Panc1 (cell line): ENCODE measurements at regions not wholly inside any gene's neighbourhood (a gene's known extent, or its start where the extent isn't known, plus 50 kb on each side); places are given as distances from the start of the nearest gene placed in this dataset.

Experiments used
- ATAC-seq: fragments of 200-7000 bp; cut with Tn5 transposase; 2 replicates; pipeline ENCODE4 v1.9.1; 2020; ENCODE audit warnings: mild to moderate bottlenecking, moderate library complexity
- BruUV-seq: library from RNA; stranded (reverse); fragments of 400-500 nt; replicated peaks from 2 replicates; lab custom pipeline; 2021; lab: Mats Ljungman, UMichigan
- CTCF ChIA-PET: fragments of 300-600 bp; sonication (Branson Sonifier 250); formaldehyde crosslinking; loops from one replicate; lab custom pipeline; 2022; ENCODE audit warnings: antibody characterized with exemption; lab: Charles Lee
- POLR2A ChIA-PET: fragments of 300-600 bp; sonication (Branson Sonifier 250); formaldehyde crosslinking; loops from one replicate; lab custom pipeline; 2022; ENCODE audit warnings: antibody characterized with exemption; lab: Charles Lee
- DNase-seq: peaks from one replicate; pipeline ENCODE4 v3.0.0-alpha.2; 2010; ENCODE audit warnings: low read depth, low spot score
- H3K27ac ChIP-seq: 2 replicates; pipeline ENCODE4 v1.5.1; 2011; ENCODE audit warnings: mild to moderate bottlenecking, low read length, inconsistent platforms
- H3K27me3 ChIP-seq: fragments of 200-500 bp; sonication (Bioruptor generic); 2 replicates; pipeline ENCODE4 v1.6.0; 2014; ENCODE audit warnings: low read length, inconsistent platforms; ENCODE audit not compliant: control insufficient read depth, insufficient read depth
- H3K36me3 ChIP-seq: fragments of 200-500 bp; sonication (Bioruptor generic); 2 replicates; pipeline ENCODE4 v1.5.1; 2014; ENCODE audit warnings: inconsistent platforms, mild to moderate bottlenecking, low read length, moderate library complexity; ENCODE audit not compliant: control insufficient read depth, insufficient read depth
- H3K4me1 ChIP-seq: 2 replicates; pipeline ENCODE4 v1.5.1; 2011; ENCODE audit warnings: inconsistent platforms, mild to moderate bottlenecking, low read length, moderate library complexity; ENCODE audit not compliant: control insufficient read depth, insufficient read depth
- H3K4me3 ChIP-seq, 2 experiments: 2 replicates each; pipeline ENCODE4 v1.5.1; 2011 to 2012; ENCODE audit warnings: low read depth in 2 of 2, low read length in 2 of 2, mild to moderate bottlenecking in 2 of 2, inconsistent platforms in 1 of 2, moderate library complexity in 1 of 2
- H3K9me3 ChIP-seq: fragments of 200-500 bp; sonication (Bioruptor generic); 2 replicates; pipeline ENCODE4 v1.5.1; 2014; ENCODE audit warnings: low read depth, mild to moderate bottlenecking, inconsistent platforms, low read length, moderate library complexity; ENCODE audit not compliant: control insufficient read depth, insufficient read depth
- CTCF ChIP-seq: fragments of 450-650 bp; IDR thresholded peaks from 2 replicates; pipeline ENCODE4 v1.5.1; 2017; ENCODE audit warnings: mild to moderate bottlenecking
- POLR2AphosphoS5 ChIP-seq: IDR thresholded peaks from 2 replicates; pipeline ENCODE4 v1.6.1; 2012; ENCODE audit warnings: mild to moderate bottlenecking, low read depth, low read length, moderate library complexity
- REST ChIP-seq, 2 experiments: IDR thresholded peaks; 2 replicates each; pipeline ENCODE4 v1.6.1; 2011 to 2012; ENCODE audit warnings: low read depth in 2 of 2, control low read depth in 1 of 2, low read length in 1 of 2, mild to moderate bottlenecking in 1 of 2, moderate library complexity in 1 of 2; ENCODE audit not compliant: insufficient read depth in 1 of 2
- SIN3A ChIP-seq: IDR thresholded peaks from 2 replicates; pipeline ENCODE4 v1.6.1; 2012; ENCODE audit warnings: low read depth, mild to moderate bottlenecking, low read length, moderate library complexity, borderline replicate concordance; ENCODE audit not compliant: insufficient read depth
- TCF7L2 ChIP-seq: IDR thresholded peaks from 2 replicates; pipeline ENCODE4 v1.6.1; 2011; ENCODE audit warnings: mild to moderate bottlenecking, low read depth, low read length, inconsistent platforms
- in situ Hi-C: cut with HindIII; loops from 2 replicates; pipeline ENCODE4 v1.10.0; 2016; ENCODE audit warnings: low sequenced_read_pairs, low pct_unique_long_range_greater_than_20kb
- intact Hi-C: fragments of 100-400 bp; cut with micrococcal nuclease; formaldehyde crosslinking; loops from one replicate; pipeline ENCODE4 v1.10.0; 2022; ENCODE audit not compliant: unreplicated experiment

- ChIA-PET POLR2A (interaction anchor here (0.7 kb wide), 1 partner anchor 36 kb away, joined by 3 read pairs; no protein-coding TSS in a partner anchor), CTCF (no interaction called here)
- Histone ChIP-seq H3K4me3 (no peak overlapping the region), H3K27ac (no peak overlapping the region), H3K27me3 (no peaks in the 10 kb centered on the region), H3K9me3 (no peaks in the 10 kb centered on the region), H3K4me1 (no peaks in the 10 kb centered on the region), H3K36me3 (no peaks in the 10 kb centered on the region)
- no peak for DNase-seq
- BruUV-seq: no TSS peak
- in situ Hi-C loops (no loop called here), intact Hi-C loops (no loop called here)
- no peak for TF ChIP-seq REST (IDR thresholded peaks at IDR 0.05; ENCODE audit: insufficient read depth in 1 of 2, low read depth in 2 of 2, low read length in 1 of 2)
- no peak for TF ChIP-seq POLR2AphosphoS5
- no peak for TF ChIP-seq CTCF
- TF ChIP-seq SIN3A: no peak
- TF ChIP-seq TCF7L2: no peak
- no peak for ATAC-seq
Observed at GRCh38 chr11:128240546-128240945, 346.8 kb downstream of the ETS1 start.

GRCh38 chr11:128239306-128239705 lies 348.1 kb downstream of the ETS1 start:
- ATAC-seq: no peak
- H3K4me1 ChIP-seq: no peaks in the 10 kb centered on the region
- H3K4me3 ChIP-seq: no peak overlapping the region
- in situ Hi-C loops: no loop called here
- no peak overlapping the region for H3K27ac ChIP-seq
- no peak for DNase-seq
- intact Hi-C loops: no loop called here
- no TSS peak for BruUV-seq
- H3K9me3 ChIP-seq: no peaks in the 10 kb centered on the region
- ChIA-PET CTCF (interaction anchor here (0.5 kb wide), 1 partner anchor 69 kb away, joined by 8 read pairs; no protein-coding TSS in a partner anchor), POLR2A (no interaction called here)
- TF ChIP-seq REST (IDR thresholded peaks at IDR 0.05; ENCODE audit: insufficient read depth in 1 of 2, low read depth in 2 of 2, low read length in 1 of 2): no peak
- TF ChIP-seq POLR2AphosphoS5: no peak
- no peak for TF ChIP-seq TCF7L2
- no peak for TF ChIP-seq CTCF
- TF ChIP-seq SIN3A: no peak
- H3K27me3 ChIP-seq: no peaks in the 10 kb centered on the region
- no peaks in the 10 kb centered on the region for H3K36me3 ChIP-seq
